C4-2B (cell line): ENCODE measurements at regions not wholly inside any gene's neighbourhood (a gene's known extent, or its start where the extent isn't known, plus 50 kb on each side); places are given as distances from the start of the nearest gene placed in this dataset.

ENCODE experiments used
- CTCF ChIP-seq: fragments of 450-650 bp; conservative IDR thresholded peaks from 2 replicates; pipeline ENCODE4 v1.5.1; 2017; ENCODE audit warnings: mild to moderate bottlenecking
- ZFX ChIP-seq: fragments of 450-650 bp; IDR thresholded peaks from 2 replicates; pipeline ENCODE4 v1.6.1; 2017

- TF ChIP-seq CTCF = no peak
- no peak for TF ChIP-seq ZFX
Observed at GRCh38 chr16:5916711-5917191, 819.2 kb upstream of the EEF2KMT start.
